ENCODE measurements at regions not wholly inside any gene's neighbourhood (a gene's known extent, or its start where the extent isn't known, plus 50 kb on each side); places are given as distances from the start of the nearest gene placed in this dataset.

DNA sequence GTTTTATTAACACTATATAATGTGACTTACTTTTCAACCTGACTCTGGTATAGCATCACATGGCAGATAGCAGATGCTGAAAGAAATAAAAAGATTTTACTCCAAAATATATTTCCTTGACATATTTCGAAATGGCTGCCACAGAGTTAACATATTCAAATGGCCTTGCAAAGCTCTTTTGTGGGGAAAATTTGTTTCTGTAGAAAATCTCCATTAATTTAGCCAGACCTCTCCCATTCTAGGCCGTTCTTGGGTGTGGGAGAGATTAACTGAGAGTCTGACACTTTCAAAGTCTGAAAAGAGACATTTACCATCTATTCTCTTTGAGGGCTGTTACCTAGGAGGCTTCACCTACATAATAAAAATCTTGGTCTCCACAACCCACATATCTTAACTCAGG is 217.2 kb downstream of the OTOR start:
- Histone ChIP-seq H3K36me3 (ENCODE audit: insufficient read depth, low read length) (no peaks in the 10 kb centered on the region), H3K27ac (ENCODE audit: low read depth, low read length, poor library complexity, severe bottlenecking) (no peak overlapping the region), H3K4me2 (ENCODE audit: low read length) (no peak overlapping the region), H3K4me1 (ENCODE audit: insufficient read depth, low read length, poor library complexity, severe bottlenecking) (no peaks in the 10 kb centered on the region), H3K9me3 (ENCODE audit: low read length) (no peaks in the 10 kb centered on the region), H3K9me2 (ENCODE audit: insufficient read depth, low read length) (no peaks in the 10 kb centered on the region), H3K4me3 (ENCODE audit: low read depth, low read length, poor library complexity, severe bottlenecking) (no peak overlapping the region), H4K20me1 (ENCODE audit: insufficient read depth, low read length) (no peaks in the 10 kb centered on the region), H2AFZ (ENCODE audit: low read length) (no peak overlapping the region), H3K79me2 (ENCODE audit: insufficient read depth, low read depth, low read length) (no peaks in the 10 kb centered on the region)
- no TSS peak for BruUV-seq (replicated peaks)
- intact Hi-C loops (cut with micrococcal nuclease; ENCODE audit: unreplicated experiment): no loop called here
- POLR2A ChIA-PET: no interaction called here
- TF ChIP-seq EZH2phosphoT487 (IDR thresholded peaks at IDR 0.05; ENCODE audit: borderline replicate concordance, low read depth, low read length): no peak
- TF ChIP-seq, protein P1, sequence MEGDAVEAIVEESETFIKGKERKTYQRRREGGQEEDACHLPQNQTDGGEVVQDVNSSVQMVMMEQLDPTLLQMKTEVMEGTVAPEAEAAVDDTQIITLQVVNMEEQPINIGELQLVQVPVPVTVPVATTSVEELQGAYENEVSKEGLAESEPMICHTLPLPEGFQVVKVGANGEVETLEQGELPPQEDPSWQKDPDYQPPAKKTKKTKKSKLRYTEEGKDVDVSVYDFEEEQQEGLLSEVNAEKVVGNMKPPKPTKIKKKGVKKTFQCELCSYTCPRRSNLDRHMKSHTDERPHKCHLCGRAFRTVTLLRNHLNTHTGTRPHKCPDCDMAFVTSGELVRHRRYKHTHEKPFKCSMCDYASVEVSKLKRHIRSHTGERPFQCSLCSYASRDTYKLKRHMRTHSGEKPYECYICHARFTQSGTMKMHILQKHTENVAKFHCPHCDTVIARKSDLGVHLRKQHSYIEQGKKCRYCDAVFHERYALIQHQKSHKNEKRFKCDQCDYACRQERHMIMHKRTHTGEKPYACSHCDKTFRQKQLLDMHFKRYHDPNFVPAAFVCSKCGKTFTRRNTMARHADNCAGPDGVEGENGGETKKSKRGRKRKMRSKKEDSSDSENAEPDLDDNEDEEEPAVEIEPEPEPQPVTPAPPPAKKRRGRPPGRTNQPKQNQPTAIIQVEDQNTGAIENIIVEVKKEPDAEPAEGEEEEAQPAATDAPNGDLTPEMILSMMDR (conservative IDR thresholded peaks at IDR 0.05; ENCODE audit: low read length): no peak
- CTCF ChIA-PET (ENCODE audit: unreplicated experiment): no interaction called here
- DNase-seq (ENCODE audit: low spot score): no peak

DNA sequence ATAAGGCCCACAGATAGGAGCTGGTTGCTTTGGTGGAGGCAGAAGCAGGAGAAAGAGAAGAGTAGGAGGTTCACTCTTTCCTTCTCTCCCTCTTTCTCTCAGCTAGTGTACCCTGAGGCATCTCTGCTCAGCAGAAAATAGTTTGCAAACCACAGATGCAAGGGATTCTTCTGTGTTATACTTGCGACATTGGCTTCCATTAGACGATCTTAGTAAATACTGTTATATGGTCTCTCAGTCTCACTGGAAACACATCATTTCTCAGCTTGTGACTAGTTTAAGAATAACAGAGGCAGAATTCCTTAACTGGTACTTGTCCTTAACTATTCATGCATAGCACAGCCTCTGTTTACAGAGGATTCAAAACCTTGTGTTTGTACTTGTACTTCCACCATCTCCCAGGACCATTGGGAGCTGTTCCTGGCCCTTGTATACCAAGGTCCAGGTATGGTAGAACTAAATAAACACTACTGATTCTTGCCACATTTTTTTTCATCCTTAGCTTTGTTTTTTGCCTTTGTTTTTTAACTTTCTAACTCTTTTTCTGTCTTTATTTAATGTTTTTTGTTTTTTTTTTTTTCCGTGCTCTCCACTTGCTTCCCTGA is 218.2 kb downstream of the OTOR start:
- H3K79me2 ChIP-seq (ENCODE audit: insufficient read depth, low read depth, low read length): no peaks in the 10 kb centered on the region
- POLR2A ChIA-PET: no interaction called here
- no peak overlapping the region for H2AFZ ChIP-seq (ENCODE audit: low read length)
- CTCF ChIA-PET (ENCODE audit: unreplicated experiment): no interaction called here
- intact Hi-C loops (cut with micrococcal nuclease; ENCODE audit: unreplicated experiment): no loop called here
- no peak overlapping the region for H3K4me2 ChIP-seq (ENCODE audit: low read length)
- no peaks in the 10 kb centered on the region for H3K36me3 ChIP-seq (ENCODE audit: insufficient read depth, low read length)
- no peak overlapping the region for H3K27ac ChIP-seq (ENCODE audit: low read depth, low read length, poor library complexity, severe bottlenecking)
- H3K9me3 ChIP-seq (ENCODE audit: low read length): no peaks in the 10 kb centered on the region
- TF ChIP-seq, protein P1 (conservative IDR thresholded peaks at IDR 0.05; ENCODE audit: low read length): no peak
- TF ChIP-seq EZH2phosphoT487 (IDR thresholded peaks at IDR 0.05; ENCODE audit: borderline replicate concordance, low read depth, low read length): no peak
- no peak for DNase-seq (ENCODE audit: low spot score)
- no peak overlapping the region for H3K4me3 ChIP-seq (ENCODE audit: low read depth, low read length, poor library complexity, severe bottlenecking)
- H4K20me1 ChIP-seq (ENCODE audit: insufficient read depth, low read length): no peaks in the 10 kb centered on the region
- BruUV-seq (replicated peaks): no TSS peak
- no peaks in the 10 kb centered on the region for H3K9me2 ChIP-seq (ENCODE audit: insufficient read depth, low read length)
- H3K4me1 ChIP-seq (ENCODE audit: insufficient read depth, low read length, poor library complexity, severe bottlenecking): no peaks in the 10 kb centered on the region

DNA sequence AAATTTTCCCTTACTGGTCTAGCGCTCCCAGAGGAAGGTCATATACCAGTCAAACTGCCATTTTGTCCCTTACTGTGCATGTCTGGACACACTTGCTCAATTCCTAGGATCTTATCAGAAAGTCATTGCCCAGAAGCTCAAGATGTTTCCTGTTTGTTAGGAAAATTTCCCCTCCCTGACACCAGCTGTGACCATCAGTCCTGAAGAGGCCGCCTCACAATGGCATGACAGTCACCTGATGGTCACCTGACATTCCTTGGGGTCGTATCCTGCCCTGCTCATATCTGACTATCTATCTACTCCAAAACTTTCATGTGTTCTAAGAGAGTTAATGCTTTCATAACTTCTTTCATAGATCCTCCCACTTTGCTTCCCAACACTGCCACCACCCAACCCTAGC is 219.9 kb downstream of the OTOR start:
- H3K9me2 ChIP-seq (ENCODE audit: insufficient read depth, low read length): no peaks in the 10 kb centered on the region
- DNase-seq (ENCODE audit: low spot score): no peak
- H2AFZ ChIP-seq (ENCODE audit: low read length): no peak overlapping the region
- H3K79me2 ChIP-seq (ENCODE audit: insufficient read depth, low read depth, low read length): no peaks in the 10 kb centered on the region
- ChIA-PET CTCF (ENCODE audit: unreplicated experiment) (no interaction called here), POLR2A (no interaction called here)
- H3K4me3 ChIP-seq (ENCODE audit: low read depth, low read length, poor library complexity, severe bottlenecking): no peak overlapping the region
- H3K4me1 ChIP-seq (ENCODE audit: insufficient read depth, low read length, poor library complexity, severe bottlenecking): no peaks in the 10 kb centered on the region
- no peaks in the 10 kb centered on the region for H3K36me3 ChIP-seq (ENCODE audit: insufficient read depth, low read length)
- intact Hi-C loops (cut with micrococcal nuclease; ENCODE audit: unreplicated experiment): no loop called here
- no peak for TF ChIP-seq EZH2phosphoT487 (IDR thresholded peaks at IDR 0.05; ENCODE audit: borderline replicate concordance, low read depth, low read length)
- no peak overlapping the region for H3K27ac ChIP-seq (ENCODE audit: low read depth, low read length, poor library complexity, severe bottlenecking)
- H3K4me2 ChIP-seq (ENCODE audit: low read length): no peak overlapping the region
- no TSS peak for BruUV-seq (replicated peaks)
- H3K9me3 ChIP-seq (ENCODE audit: low read length): no peaks in the 10 kb centered on the region
- no peaks in the 10 kb centered on the region for H4K20me1 ChIP-seq (ENCODE audit: insufficient read depth, low read length)

Data from OCI-LY7 (cell line).